Transverse colon (tissue), 4 donors: ENCODE measurements at regions not wholly inside any gene's neighbourhood (a gene's known extent, or its start where the extent isn't known, plus 50 kb on each side); places are given as distances from the start of the nearest gene placed in this dataset.
A peak's percentile ranks its signal among the peaks of the same experiment; 100 is the strongest.

Experiments
- DNase-seq: peaks from one replicate; pipeline ENCODE4 v3.0.0-alpha.2; 2019
- H3K27ac ChIP-seq, 4 donors: fragments of 200-600 bp; sonication (generic); 2 replicates each; pipeline ENCODE4 v1.5.1; 2016 to 2018; ENCODE audit warnings: inconsistent platforms in 4 of 4
- H3K27me3 ChIP-seq: fragments of 200-600 bp; sonication (generic); 2 replicates; pipeline ENCODE4 v1.5.1; 2017; ENCODE audit warnings: inconsistent platforms
- H3K36me3 ChIP-seq, 4 donors: fragments of 200-600 bp; sonication (generic); 2 replicates each; pipeline ENCODE4 v1.5.1; 2017 to 2019; ENCODE audit warnings: inconsistent platforms in 4 of 4
- H3K4me1 ChIP-seq, 4 donors: fragments of 200-600 bp; sonication (generic); 2 replicates each; pipeline ENCODE4 v1.5.1; 2017 to 2020; ENCODE audit warnings: inconsistent platforms in 4 of 4
- H3K4me3 ChIP-seq, 4 donors: fragments of 200-600 bp; sonication (generic); 1 replicate in 1 of 4; 2 replicates in 3 of 4; pipeline versions ENCODE4 v1.5.1 to v1.6.1; 2017 to 2019; ENCODE audit warnings: inconsistent platforms in 4 of 4
- H3K9me3 ChIP-seq, 2 donors: fragments of 200-600 bp; sonication (generic); 2 replicates each; pipeline ENCODE4 v1.5.1; 2017 to 2019; ENCODE audit warnings: inconsistent platforms in 2 of 2
- EP300 ChIP-seq: sonication (generic); formaldehyde crosslinking; IDR thresholded peaks from one replicate; pipeline ENCODE4 v1.6.1; 2017; ENCODE audit warnings: antibody characterized with exemption, low read depth
- POLR2A ChIP-seq: fragments of 450-650 bp; IDR thresholded peaks from one replicate; pipeline ENCODE4 v1.6.1; 2016; ENCODE audit warnings: antibody characterized with exemption, mild to moderate bottlenecking, moderate library complexity
- POLR2AphosphoS5 ChIP-seq, 3 donors: sonication (generic); formaldehyde crosslinking; IDR thresholded peaks; one replicate each; pipeline ENCODE4 v1.6.1; 2016; ENCODE audit warnings: antibody characterized with exemption in 3 of 3
- WGBS, 2 donors: methylation state at CpG; one replicate each; pipeline ENCODE4 v1.1.5; 2018; ENCODE audit warnings: low coverage in 1 of 2; 5-methylcytosine and 5-hydroxymethylcytosine counted together
- in situ Hi-C, 4 donors: fragments of 200-750 bp; cut with MboI; loops; one replicate each; pipeline versions ENCODE4 v1.15.0 to v1.15.1; 2017; ENCODE audit warnings: low sequenced_read_pairs in 3 of 4, low pct_ligation_motif_present in 1 of 4, low pct_unique_long_range_greater_than_20kb in 1 of 4
- intact Hi-C: fragments of 100-400 bp; cut with DNase I; formaldehyde crosslinking; loops from one replicate; pipeline ENCODE4 v1.15.1; 2023; ENCODE audit warnings: low total_unique reads
- TF ChIP-seq, protein P1 (sequence below), 5 experiments: fragments of 200-600 bp in 3 of 5; fragments of 450-650 bp in 2 of 5; sonication (generic) in 3 of 5; IDR thresholded peaks; 1 replicate in 2 of 5; 2 replicates in 3 of 5; pipeline ENCODE4 v1.5.1; 2016 to 2017; ENCODE audit warnings: antibody characterized with exemption in 5 of 5, inconsistent platforms in 3 of 5, mild to moderate bottlenecking in 2 of 5, moderate library complexity in 1 of 5

DNA sequence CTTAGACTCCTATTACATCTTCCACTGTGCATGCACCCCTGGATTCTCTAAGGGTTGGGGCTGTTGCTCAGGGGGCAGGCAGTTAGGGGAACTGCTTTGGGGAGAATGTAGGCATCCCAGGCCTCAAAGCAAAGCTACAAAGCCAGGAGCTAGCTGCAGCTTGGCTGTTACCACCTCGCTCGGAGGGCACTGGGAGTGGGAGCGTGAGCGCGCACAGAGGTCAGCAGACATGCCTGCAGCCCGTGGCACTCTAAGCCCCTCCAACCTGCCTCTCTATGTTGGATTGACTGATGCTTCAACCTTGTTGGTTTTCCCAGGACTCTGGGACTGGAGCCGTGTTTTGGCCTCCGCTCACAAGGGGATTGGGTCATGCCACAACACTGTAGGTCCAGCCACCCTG, 69.8 kb downstream of the CPN2 start:
- H3K9me3 ChIP-seq, result no peaks in the 10 kb centered on the region
- peak; percentile 7 for DNase-seq
- H3K27ac ChIP-seq, result no peak overlapping the region
- TF ChIP-seq EP300 (no peak), POLR2AphosphoS5 (IDR thresholded peaks at IDR 0.05) (no peak), POLR2A (no peak)
- TF ChIP-seq, protein P1, sequence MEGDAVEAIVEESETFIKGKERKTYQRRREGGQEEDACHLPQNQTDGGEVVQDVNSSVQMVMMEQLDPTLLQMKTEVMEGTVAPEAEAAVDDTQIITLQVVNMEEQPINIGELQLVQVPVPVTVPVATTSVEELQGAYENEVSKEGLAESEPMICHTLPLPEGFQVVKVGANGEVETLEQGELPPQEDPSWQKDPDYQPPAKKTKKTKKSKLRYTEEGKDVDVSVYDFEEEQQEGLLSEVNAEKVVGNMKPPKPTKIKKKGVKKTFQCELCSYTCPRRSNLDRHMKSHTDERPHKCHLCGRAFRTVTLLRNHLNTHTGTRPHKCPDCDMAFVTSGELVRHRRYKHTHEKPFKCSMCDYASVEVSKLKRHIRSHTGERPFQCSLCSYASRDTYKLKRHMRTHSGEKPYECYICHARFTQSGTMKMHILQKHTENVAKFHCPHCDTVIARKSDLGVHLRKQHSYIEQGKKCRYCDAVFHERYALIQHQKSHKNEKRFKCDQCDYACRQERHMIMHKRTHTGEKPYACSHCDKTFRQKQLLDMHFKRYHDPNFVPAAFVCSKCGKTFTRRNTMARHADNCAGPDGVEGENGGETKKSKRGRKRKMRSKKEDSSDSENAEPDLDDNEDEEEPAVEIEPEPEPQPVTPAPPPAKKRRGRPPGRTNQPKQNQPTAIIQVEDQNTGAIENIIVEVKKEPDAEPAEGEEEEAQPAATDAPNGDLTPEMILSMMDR (IDR thresholded peaks at IDR 0.05), result no peak
- intact Hi-C loops, result no loop called here
- H3K4me1 ChIP-seq, result peaks cover 19 to 27% (median 22%) of the 10 kb centered on the region in 4 donors
- H3K36me3 ChIP-seq, result no peaks in the 10 kb centered on the region
- WGBS, 2 donors, result 94% methylated on average over 8 of the region's 8 CpGs; no CpG with 5 or more reads in 1 of the 2 donors
- in situ Hi-C loops, result no loop called here
- H3K27me3 ChIP-seq, result no peaks in the 10 kb centered on the region
- H3K4me3 ChIP-seq, result no peak overlapping the region

DNA sequence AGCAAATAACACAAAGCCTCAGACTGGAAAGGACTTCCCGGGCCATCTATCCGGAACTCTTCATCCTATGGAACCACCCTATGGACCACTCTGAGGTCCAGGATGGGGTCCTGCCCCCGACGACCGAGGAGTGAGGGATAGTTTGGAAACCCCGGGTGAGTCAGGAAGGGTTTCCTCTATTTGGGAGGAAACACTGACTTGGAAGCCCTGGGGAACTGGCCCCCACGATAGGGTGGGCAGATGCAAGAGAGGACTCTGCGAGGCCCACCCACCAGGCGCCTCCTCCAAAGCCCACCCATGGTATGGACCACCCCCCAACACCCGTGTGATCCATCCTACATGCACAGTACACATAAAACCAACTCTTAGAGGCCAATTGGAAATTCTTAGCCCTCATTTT, 69.4 kb downstream of the CPN2 start:
- H3K9me3 ChIP-seq, result no peaks in the 10 kb centered on the region
- no peak overlapping the region for H3K4me3 ChIP-seq
- WGBS, 2 donors, result 89% methylated on average over 10 of the region's 10 CpGs; no CpG with 5 or more reads in 1 of the 2 donors
- TF ChIP-seq POLR2A (no peak), EP300 (no peak), POLR2AphosphoS5 (IDR thresholded peaks at IDR 0.05) (no peak)
- TF ChIP-seq, protein P1 (IDR thresholded peaks at IDR 0.05), result no peak
- no peaks in the 10 kb centered on the region for H3K27me3 ChIP-seq
- H3K27ac ChIP-seq, result no peak overlapping the region
- H3K36me3 ChIP-seq, result no peaks in the 10 kb centered on the region
- intact Hi-C loops (no loop called here), in situ Hi-C loops (no loop called here)
- peak; percentile 2 for DNase-seq
- peaks cover 18 to 23% (median 21%) of the 10 kb centered on the region in 4 donors for H3K4me1 ChIP-seq

DNA sequence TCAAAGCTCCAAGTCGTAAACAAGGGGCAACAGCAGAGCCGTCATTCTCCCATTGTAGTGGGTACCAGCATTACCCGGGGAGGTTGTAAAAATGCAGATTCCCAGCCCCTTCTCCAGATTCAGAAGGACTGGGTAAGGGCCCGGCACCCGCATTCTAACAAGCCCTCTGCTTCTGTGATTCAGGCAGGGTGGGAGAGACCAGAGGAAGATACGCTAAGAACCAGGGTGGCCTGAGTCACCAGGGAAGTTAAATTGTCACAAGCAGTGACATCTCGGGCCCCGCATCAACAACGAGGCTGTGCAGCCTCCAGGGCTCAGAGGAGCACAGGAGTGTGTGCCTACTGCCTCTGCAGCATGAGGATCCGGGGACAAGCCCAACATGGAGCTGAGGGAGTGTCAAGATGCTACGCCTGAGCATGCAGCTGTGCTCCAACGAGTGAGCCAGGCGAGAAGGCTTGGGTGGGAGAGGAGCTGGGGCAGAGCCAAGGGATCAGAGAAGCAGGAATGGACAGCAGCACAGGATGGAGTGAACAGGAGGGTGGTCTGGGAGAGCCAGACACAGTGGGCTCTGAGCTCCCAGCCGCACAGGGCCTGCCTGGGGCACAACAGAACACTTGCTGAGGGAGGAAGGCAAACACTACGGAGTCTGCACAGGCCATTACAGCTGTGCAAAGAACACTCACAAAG, 68.5 kb downstream of the CPN2 start:
- H3K27ac ChIP-seq, result no peak overlapping the region

DNA sequence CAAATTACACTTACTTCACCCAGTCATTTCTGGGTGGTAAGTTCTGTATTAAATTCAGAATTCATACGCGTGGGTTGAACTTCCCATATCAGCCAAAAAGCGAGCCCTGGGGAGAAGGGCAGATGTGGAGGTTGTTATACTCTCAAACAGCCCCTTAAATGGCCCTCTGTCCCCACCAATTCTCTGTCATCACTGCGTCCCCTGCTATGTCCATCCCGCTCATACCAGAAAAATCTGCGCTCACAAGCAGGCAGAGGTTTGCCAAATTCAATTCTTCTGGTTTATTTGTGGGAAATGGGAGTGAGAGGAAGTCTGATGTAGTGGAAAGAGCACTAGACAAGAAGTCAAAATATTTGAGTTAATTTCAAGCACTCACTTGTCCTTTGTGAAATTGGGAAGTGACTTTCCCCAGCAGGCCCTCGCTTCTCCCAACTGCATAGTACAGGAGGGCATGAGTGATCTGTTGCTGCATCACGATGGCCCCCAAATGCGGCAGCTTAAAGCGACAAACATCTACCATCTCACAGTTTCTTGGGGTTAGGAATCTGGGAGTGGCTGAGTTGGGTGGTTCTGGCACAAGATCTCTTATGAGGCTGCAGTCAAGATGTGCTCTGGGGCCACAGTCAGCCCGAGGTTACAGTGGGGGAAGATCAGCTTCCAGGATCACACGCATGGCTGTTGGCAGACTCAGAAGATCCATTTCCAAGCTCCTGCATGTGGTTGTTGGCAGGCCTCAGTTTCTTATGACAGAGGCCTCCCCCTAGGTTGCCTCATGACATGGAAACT, 67.7 kb downstream of the CPN2 start:
- no peak overlapping the region for H3K27ac ChIP-seq
- H3K36me3 ChIP-seq, result no peaks in the 10 kb centered on the region
- TF ChIP-seq, protein P1 (IDR thresholded peaks at IDR 0.05), result no peak
- TF ChIP-seq POLR2A (no peak), EP300 (no peak), POLR2AphosphoS5 (IDR thresholded peaks at IDR 0.05) (no peak)
- intact Hi-C loops (no loop called here), in situ Hi-C loops (no loop called here)
- H3K9me3 ChIP-seq, result no peaks in the 10 kb centered on the region
- DNase-seq, result peak; percentile 1
- no peaks in the 10 kb centered on the region for H3K27me3 ChIP-seq
- H3K4me1 ChIP-seq, result peaks cover 3 to 7% (median 5%) of the 10 kb centered on the region in 4 donors
- H3K4me3 ChIP-seq, result no peak overlapping the region
- WGBS, 2 donors, result 80 to 81% methylated on average over 5 to 12 of the region's 12 CpGs

More for the DNA sequence above, 68.5 kb downstream of the CPN2 start:
- Histone ChIP-seq H3K9me3 (no peaks in the 10 kb centered on the region), H3K4me1 (peaks cover 10 to 15% (median 13%) of the 10 kb centered on the region in 4 donors), H3K27me3 (no peaks in the 10 kb centered on the region), H3K36me3 (no peaks in the 10 kb centered on the region), H3K4me3 (no peak overlapping the region)
- intact Hi-C loops, result no loop called here
- in situ Hi-C loops, result no loop called here
- peak; percentile 6 for DNase-seq
- TF ChIP-seq POLR2AphosphoS5 (IDR thresholded peaks at IDR 0.05), result no peak
- no peak for TF ChIP-seq EP300
- no peak for TF ChIP-seq POLR2A
- TF ChIP-seq, protein P1 (IDR thresholded peaks at IDR 0.05), result no peak
- 82 to 90% methylated on average over 5 to 15 of the region's 15 CpGs for WGBS, 2 donors
